Gastroesophageal sphincter (tissue), 3 donors: ENCODE measurements at regions not wholly inside any gene's neighbourhood (a gene's known extent, or its start where the extent isn't known, plus 50 kb on each side); places are given as distances from the start of the nearest gene placed in this dataset.

Source experiments
- EP300 ChIP-seq: sonication (generic); formaldehyde crosslinking; IDR thresholded peaks from one replicate; pipeline ENCODE4 v1.6.1; 2017; ENCODE audit warnings: antibody characterized with exemption, mild to moderate bottlenecking
- POLR2A ChIP-seq, 2 donors: fragments of 450-650 bp; IDR thresholded peaks; one replicate each; pipeline ENCODE4 v1.6.1; 2017; ENCODE audit warnings: antibody characterized with exemption in 2 of 2, mild to moderate bottlenecking in 2 of 2, moderate library complexity in 1 of 2
- POLR2AphosphoS5 ChIP-seq: sonication (generic); formaldehyde crosslinking; IDR thresholded peaks from one replicate; pipeline ENCODE4 v1.6.1; 2017; ENCODE audit warnings: antibody characterized with exemption
- TF ChIP-seq, protein P1 (sequence below), 4 experiments: fragments of 200-600 bp in 2 of 4; fragments of 450-650 bp in 2 of 4; sonication (generic) in 1 of 4; IDR thresholded peaks; one replicate each; pipeline ENCODE4 v1.5.1; 2017 to 2019; ENCODE audit warnings: antibody characterized with exemption in 4 of 4, mild to moderate bottlenecking in 2 of 4, moderate library complexity in 2 of 4

DNA sequence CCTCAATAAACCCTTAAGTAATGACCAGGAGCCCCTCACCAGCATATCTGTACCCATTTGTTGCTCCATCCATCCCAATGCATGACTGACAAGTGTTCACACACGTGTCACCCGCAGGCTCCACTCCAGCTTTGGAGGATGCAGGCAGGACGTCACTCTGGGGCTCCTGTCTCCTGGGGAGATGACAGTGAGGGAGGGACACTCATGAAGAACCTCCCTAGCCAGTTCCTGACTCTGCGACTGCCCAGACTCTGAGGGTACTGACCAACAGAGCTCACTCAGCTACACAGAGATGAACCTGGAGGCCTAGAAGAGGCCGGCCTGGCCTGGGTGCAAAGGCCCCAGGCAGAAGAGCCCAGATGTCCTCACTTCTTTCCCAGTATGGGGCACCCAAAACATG is 135.1 kb upstream of the RET start:
- TF ChIP-seq, protein P1, sequence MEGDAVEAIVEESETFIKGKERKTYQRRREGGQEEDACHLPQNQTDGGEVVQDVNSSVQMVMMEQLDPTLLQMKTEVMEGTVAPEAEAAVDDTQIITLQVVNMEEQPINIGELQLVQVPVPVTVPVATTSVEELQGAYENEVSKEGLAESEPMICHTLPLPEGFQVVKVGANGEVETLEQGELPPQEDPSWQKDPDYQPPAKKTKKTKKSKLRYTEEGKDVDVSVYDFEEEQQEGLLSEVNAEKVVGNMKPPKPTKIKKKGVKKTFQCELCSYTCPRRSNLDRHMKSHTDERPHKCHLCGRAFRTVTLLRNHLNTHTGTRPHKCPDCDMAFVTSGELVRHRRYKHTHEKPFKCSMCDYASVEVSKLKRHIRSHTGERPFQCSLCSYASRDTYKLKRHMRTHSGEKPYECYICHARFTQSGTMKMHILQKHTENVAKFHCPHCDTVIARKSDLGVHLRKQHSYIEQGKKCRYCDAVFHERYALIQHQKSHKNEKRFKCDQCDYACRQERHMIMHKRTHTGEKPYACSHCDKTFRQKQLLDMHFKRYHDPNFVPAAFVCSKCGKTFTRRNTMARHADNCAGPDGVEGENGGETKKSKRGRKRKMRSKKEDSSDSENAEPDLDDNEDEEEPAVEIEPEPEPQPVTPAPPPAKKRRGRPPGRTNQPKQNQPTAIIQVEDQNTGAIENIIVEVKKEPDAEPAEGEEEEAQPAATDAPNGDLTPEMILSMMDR (IDR thresholded peaks at IDR 0.05): no peak
- TF ChIP-seq POLR2A (IDR thresholded peaks at IDR 0.05): no peak
- TF ChIP-seq POLR2AphosphoS5: no peak
- TF ChIP-seq EP300: no peak
